GM18861 (cell line): ENCODE measurements at regions not wholly inside any gene's neighbourhood (a gene's known extent, or its start where the extent isn't known, plus 50 kb on each side); places are given as distances from the start of the nearest gene placed in this dataset.

Experiments
- ATAC-seq: cut with Tn5 transposase; IDR thresholded peaks from one replicate; pipeline ENCODE4 v1.9.1; 2021; ENCODE audit not compliant: unreplicated experiment

DNA sequence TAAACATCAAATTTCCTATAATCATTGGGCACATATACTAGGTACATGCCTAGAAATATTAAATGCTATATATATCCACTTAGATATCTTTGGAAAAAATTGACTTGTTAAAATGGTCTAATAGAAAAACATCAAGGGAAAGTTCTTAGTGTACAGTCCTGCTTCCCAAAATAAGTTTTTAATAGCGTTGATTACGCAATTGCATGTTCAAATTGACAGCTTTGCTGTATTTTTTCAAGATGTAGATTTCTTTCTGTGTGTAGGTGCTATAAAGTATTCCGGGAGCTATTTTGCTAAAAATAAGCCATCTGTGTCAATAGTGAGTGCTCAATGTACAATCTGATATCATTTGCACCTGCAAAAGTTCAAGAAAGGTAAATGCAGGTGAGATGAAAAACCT, 463.9 kb upstream of the ATP2B1 start:
- no peak for ATAC-seq

DNA sequence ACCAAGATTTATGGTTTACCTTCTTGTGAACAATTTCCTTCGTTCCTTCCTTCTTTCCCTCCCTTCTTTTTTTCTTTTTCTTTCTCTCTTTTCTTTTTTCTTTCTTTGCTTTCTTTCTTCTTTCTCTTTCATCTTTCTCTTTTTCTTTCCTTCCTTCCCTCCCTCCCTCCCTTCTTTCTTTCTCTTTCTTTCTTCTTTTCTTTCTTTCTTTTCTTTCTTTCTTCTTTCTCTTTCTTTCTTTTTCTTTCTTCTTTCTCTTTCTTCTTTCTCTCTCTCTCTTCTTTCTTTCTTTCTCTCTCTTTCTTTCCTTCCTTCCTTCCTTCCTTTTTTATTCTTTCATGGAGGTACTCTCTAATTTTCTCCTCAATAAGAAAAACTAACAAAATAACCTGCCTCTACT, 462.1 kb upstream of the ATP2B1 start:
- no peak for ATAC-seq

GRCh38 chr12:90167518-90168208, 459.0 kb upstream of the ATP2B1 start:
- ATAC-seq = no peak

GRCh38 chr12:90166671-90167070, 458.0 kb upstream of the ATP2B1 start:
- ATAC-seq = no peak

DNA sequence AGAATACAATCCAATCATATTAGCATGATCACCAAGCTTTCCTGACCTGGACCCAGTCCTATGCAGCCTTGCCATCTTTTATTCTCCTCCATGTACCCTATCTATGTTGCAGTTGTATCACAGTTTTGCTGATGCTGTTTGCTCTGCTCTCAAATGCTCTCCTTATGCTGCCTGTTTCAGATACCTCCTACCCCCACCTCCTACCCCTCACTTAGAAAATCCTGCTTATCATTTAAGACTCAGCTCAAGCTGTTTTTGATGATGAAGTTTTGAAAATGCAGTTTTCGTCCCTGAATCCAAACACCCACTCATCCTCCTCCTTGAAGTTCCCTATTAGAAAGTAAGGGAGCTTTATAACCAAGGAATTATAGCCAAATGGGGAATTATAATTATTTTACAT, 457.4 kb upstream of the ATP2B1 start:
- no peak for ATAC-seq

- no peak for ATAC-seq
These were observed 455.3 kb upstream of the ATP2B1 start for GRCh38 chr12:90163975-90164374.

DNA sequence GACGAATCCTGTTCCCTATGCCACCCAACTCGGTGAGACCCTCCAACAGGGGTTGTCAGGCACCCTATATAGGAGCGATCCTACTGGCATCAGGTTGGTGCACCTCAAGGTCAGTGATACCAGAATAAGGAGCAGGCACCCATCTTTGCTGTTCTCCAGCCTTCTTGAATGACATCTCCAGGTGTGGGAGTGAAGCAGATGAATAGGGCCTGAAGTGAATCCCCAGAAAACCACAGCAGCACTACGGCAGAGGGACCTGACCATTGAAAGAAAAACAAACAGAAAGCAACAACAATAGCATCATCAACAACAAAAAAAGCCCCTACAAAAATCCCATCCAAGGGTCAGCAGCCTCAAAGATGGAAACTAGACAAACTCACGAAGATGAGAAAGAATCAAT, 445.2 kb upstream of the ATP2B1 start:
- ATAC-seq = no peak

DNA sequence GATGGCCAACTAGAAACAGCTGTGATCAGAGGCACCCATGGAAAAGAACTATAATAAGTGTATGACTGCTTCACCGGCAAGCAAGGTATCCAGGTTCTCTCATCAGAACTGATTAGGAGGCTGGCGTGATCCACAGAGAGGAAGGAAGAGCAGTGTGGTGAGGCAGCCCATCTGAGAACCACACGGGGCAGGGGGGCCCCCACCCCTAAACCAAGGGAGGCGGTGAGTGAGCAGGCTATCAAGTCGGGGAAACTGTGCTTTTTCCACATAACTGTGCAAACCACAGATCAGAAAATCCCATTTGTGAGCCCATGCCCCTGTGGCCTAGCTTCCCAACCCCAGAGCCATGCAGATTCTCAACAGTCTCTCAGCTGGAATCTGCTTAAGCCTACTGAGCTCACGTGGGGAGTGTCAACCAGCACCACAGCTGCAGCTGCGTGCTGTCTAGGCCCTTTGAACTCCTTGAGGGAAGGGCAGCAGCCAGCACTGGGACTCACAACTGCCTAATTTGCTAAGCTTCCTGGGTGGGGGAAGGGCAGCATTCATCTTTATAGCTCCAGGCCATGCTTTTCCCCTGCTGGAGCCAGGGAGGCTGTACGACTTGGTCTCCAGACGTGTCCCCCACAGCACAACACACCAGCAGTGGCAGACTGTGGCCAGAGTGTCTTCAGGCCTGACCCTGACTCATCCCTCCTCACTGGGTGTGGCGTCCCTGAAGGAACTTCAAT, 444.4 kb upstream of the ATP2B1 start:
- no peak for ATAC-seq

DNA sequence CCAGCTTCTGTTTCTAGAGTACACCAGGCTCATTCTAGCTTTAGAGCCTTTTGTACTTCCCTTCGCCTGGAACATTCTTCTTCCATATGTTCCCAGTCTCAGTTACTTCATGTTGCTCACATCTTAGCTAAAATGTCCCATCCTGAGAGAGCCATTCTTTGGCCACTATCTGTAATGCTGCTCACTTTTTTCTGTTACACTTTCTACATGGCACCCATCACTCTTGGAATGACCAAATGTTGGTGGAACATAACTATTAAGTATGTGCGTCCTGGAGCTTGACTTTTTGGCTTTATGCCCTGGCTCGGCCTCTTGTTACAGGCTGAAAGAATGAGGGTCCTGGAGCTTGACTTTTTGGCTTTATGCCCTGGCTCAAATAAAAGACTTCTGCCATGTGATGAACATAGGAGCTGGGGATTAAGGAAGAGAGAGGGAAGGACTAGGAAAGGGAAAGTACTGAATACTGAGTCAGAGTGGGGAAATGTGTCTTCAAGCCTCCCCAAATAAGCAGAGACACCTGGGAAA, 442.9 kb upstream of the ATP2B1 start:
- ATAC-seq = no peak

DNA sequence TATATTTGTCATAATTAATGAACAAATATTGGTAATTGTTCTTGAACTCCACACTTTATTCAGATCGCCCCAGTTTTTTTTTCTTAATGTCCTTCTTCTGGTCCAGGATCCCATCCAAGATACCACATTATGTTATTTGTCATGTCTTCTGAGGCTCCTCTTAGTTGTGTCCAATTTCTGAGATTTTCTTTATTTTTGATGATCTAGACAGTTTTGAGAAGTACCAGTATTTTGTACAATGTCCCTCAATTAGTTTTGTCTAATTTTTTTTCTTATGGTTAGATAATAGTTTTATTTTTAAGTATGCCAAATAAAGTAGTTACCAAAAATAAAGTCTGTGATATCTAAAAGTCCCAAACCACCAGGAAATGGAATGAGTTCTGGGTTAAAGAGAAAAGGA, 440.8 kb upstream of the ATP2B1 start:
- no peak for ATAC-seq

DNA sequence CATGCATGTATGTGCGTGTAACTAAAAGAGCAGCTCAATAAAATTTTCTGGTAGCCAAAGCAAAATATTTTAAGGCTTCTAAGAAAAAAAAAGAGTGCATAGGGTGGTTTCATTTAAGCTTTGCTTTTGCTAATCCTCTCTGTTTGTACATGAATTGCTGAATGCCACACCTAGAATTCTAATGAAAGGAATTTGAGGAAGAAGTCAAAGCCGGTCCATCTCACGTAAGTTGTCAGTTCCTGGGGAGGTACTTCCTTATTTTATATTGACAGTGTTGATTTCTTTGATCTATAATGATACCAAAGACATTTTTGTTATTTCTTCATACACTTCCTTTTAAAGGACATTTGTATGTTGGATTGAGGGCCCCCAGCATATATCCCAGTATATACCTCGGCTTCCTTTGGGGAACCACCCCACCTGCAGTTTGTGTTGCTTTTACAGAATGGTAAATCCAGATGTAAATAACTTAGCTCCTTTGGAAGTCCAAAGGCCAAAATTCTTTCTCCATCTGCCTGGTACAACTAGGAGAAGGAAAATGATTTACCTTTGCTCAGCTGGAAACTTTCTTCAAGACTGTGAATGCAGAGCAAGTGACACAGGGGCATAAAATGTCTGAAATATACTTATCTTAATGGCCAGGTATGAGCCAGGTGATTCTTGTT, 420.9 kb upstream of the ATP2B1 start:
- no peak for ATAC-seq

- ATAC-seq = no peak
These were observed 419.9 kb upstream of the ATP2B1 start for GRCh38 chr12:90128526-90128925.

- no peak for ATAC-seq
These were observed 417.5 kb upstream of the ATP2B1 start for GRCh38 chr12:90126125-90126524.

DNA sequence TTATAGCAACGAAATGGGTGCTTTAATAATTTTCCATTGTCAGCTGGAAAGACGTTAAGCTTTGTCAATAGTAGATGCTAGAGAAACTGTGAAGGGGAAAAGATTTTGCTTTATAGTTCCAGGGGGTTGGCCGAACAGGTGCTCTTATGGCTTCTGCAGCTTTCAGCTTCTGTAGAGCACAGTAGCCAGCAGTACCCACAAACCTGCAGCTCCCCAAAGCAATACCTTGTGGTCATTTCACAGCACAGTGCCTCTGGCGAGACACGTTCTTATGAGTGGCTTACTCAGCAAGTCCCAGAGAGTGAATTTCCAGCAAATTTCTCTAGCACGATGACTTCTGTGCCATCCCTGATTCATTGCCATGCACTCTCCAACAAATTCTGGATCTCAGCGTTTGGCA, 416.3 kb upstream of the ATP2B1 start:
- no peak for ATAC-seq

GRCh38 chr12:90124289-90124688, 415.7 kb upstream of the ATP2B1 start:
- no peak for ATAC-seq

- no peak for ATAC-seq
These were observed 414.0 kb upstream of the ATP2B1 start for GRCh38 chr12:90122681-90123080.

GRCh38 chr12:90120627-90121026, 412.0 kb upstream of the ATP2B1 start:
- ATAC-seq = no peak

- ATAC-seq = no peak
These were observed 404.0 kb upstream of the ATP2B1 start for GRCh38 chr12:90112666-90113065.

GRCh38 chr12:90111791-90112580, 403.3 kb upstream of the ATP2B1 start:
- no peak for ATAC-seq

DNA sequence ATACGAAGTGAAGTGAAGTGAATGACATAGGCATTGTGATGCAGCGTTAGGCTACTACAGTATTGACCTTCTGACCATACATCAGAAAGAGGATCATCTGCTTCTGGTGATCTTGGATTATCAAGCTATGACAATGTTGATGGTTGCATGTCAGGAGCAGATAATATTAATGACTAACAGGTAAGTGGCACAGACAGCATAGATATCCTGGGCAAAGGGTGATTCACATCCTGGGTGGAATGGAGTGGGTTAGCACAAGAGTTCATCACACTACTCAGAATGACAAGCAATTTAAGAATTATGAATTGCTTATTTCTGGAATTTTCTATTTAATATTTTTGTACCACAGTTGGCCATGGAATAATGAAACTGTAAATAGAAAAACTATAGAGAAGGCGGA, 397.9 kb upstream of the ATP2B1 start:
- ATAC-seq = no peak

GRCh38 chr12:90102957-90103652, 394.5 kb upstream of the ATP2B1 start:
- peak; percentile 72 for ATAC-seq
